KMS-11 (cell line): ENCODE measurements at regions not wholly inside any gene's neighbourhood (a gene's known extent, or its start where the extent isn't known, plus 50 kb on each side); places are given as distances from the start of the nearest gene placed in this dataset.
"Not testable (repeated sequence)": the region's sequence is repeated elsewhere in the genome, so short reads cannot be mapped to it uniquely, and the experiment has no call there.

Experiments
- H2AFZ ChIP-seq: fragments of 200-600 bp; sonication (generic); 2 replicates; pipeline ENCODE4 v1.6.1; 2016; ENCODE audit warnings: antibody characterized with exemption, mixed run types, low read depth
- H3K27ac ChIP-seq: fragments of 200-600 bp; sonication (generic); 2 replicates; pipeline ENCODE4 v1.6.1; 2016; ENCODE audit warnings: mild to moderate bottlenecking, mixed run types
- H3K27me3 ChIP-seq: fragments of 200-600 bp; sonication (generic); 2 replicates; pipeline ENCODE4 v1.6.1; 2017; ENCODE audit warnings: mild to moderate bottlenecking, low read depth, mixed run types, moderate library complexity; ENCODE audit not compliant: insufficient read depth
- H3K36me3 ChIP-seq: fragments of 200-600 bp; sonication (generic); 2 replicates; pipeline ENCODE4 v1.6.1; 2017; ENCODE audit warnings: mild to moderate bottlenecking, mixed run types; ENCODE audit not compliant: insufficient read depth
- H3K4me1 ChIP-seq: fragments of 200-600 bp; sonication (generic); 2 replicates; pipeline ENCODE4 v1.6.1; 2016; ENCODE audit warnings: mild to moderate bottlenecking, low read depth, mixed run types; ENCODE audit not compliant: poor library complexity, severe bottlenecking
- H3K4me2 ChIP-seq: fragments of 200-600 bp; sonication (generic); 2 replicates; pipeline ENCODE4 v1.7.0; 2016; ENCODE audit warnings: mild to moderate bottlenecking, mixed run types
- H3K4me3 ChIP-seq: fragments of 200-600 bp; sonication (generic); IDR thresholded peaks from 2 replicates; pipeline ENCODE4 v1.6.1; 2017; ENCODE audit warnings: low read depth, low read length, mixed read lengths; ENCODE audit not compliant: insufficient read depth
- H3K79me2 ChIP-seq: fragments of 200-600 bp; sonication (generic); 2 replicates; pipeline ENCODE4 v1.6.1; 2016; ENCODE audit warnings: low read depth, mixed run types; ENCODE audit not compliant: insufficient read depth
- H3K9ac ChIP-seq: fragments of 200-600 bp; sonication (generic); 2 replicates; pipeline ENCODE4 v1.6.1; 2016; ENCODE audit warnings: mild to moderate bottlenecking, mixed run types
- H4K20me1 ChIP-seq: fragments of 200-600 bp; sonication (generic); 2 replicates; pipeline ENCODE4 v1.6.1; 2016; ENCODE audit warnings: mild to moderate bottlenecking, mixed run types; ENCODE audit not compliant: insufficient read depth
- CTCF ChIP-seq: fragments of 200-600 bp; sonication (generic); conservative IDR thresholded peaks from 2 replicates; pipeline ENCODE4 v1.6.1; 2017; ENCODE audit warnings: low read depth, mild to moderate bottlenecking, antibody characterized with exemption, low read length, moderate library complexity, mixed read lengths

GRCh38 chr13:22960827-22961226, 220.0 kb upstream of the SGCG start:
- no peak for TF ChIP-seq CTCF
- H3K27me3 ChIP-seq: no peaks in the 10 kb centered on the region
- no peak overlapping the region for H3K4me3 ChIP-seq
- no peak overlapping the region for H3K27ac ChIP-seq
- H3K4me1 ChIP-seq: no peaks in the 10 kb centered on the region
- H3K9ac ChIP-seq: no peak overlapping the region
- no peaks in the 10 kb centered on the region for H3K79me2 ChIP-seq
- no peak overlapping the region for H3K4me2 ChIP-seq
- H2AFZ ChIP-seq: no peak overlapping the region
- no peaks in the 10 kb centered on the region for H3K36me3 ChIP-seq
- no peaks in the 10 kb centered on the region for H4K20me1 ChIP-seq

GRCh38 chr13:22961342-22961741, 219.4 kb upstream of the SGCG start:
- not testable (repeated sequence) for H2AFZ ChIP-seq, H3K79me2 ChIP-seq, H3K27me3 ChIP-seq, H4K20me1 ChIP-seq, H3K4me1 ChIP-seq, H3K27ac ChIP-seq, H3K9ac ChIP-seq, H3K4me3 ChIP-seq, H3K36me3 ChIP-seq, H3K4me2 ChIP-seq

DNA sequence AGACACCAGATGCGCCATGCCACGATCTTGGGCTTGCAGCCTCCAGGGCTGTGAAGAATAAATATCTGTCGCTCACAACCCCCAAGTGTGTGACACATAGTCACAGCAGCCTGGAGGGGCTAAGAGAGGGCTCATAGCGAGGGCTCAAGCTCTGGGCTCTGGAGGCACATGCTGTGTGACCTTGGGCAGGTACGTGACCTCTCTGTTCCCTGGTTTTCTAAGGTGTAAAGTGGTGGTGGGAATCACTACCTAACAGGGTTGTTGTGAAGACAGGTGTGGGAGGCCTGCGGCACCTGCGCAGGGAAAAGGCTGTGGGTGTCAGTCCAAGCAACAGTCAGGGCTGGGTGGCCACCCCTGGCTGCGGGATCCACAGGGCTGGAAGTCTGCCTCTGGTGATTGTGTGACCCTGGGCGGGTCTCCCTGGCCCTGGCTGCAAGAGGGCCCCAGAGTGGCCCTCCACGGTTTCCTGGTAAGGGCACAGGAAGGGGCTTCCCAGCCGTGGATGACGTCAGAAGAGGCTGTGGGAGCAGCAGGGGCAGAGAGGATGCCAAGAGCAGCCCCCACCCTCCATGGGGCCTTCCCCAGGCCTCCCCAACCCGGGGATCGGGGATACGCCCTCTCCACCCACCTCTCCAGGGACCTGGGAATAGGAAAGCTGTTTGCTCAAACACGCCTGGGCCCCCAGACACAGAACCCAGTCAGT, 218.8 kb upstream of the SGCG start:
- Histone ChIP-seq H3K79me2 (no peaks in the 10 kb centered on the region), H3K27me3 (no peaks in the 10 kb centered on the region), H3K9ac (no peak overlapping the region), H3K4me3 (no peak overlapping the region), H3K4me1 (no peaks in the 10 kb centered on the region), H4K20me1 (no peaks in the 10 kb centered on the region), H3K27ac (no peak overlapping the region), H3K4me2 (no peak overlapping the region), H3K36me3 (no peaks in the 10 kb centered on the region), H2AFZ (no peak overlapping the region)
- TF ChIP-seq CTCF: no peak

- not testable (repeated sequence) for H3K27me3 ChIP-seq, H3K36me3 ChIP-seq, H3K4me2 ChIP-seq, H3K79me2 ChIP-seq, H3K9ac ChIP-seq, H3K27ac ChIP-seq, H3K4me1 ChIP-seq, H4K20me1 ChIP-seq, H2AFZ ChIP-seq, H3K4me3 ChIP-seq
These were observed 217.3 kb upstream of the SGCG start for GRCh38 chr13:22963384-22964053.

- H3K4me3 ChIP-seq: no peak overlapping the region
- no peaks in the 10 kb centered on the region for H3K4me1 ChIP-seq
- H3K4me2 ChIP-seq: no peak overlapping the region
- no peaks in the 10 kb centered on the region for H3K36me3 ChIP-seq
- TF ChIP-seq CTCF: no peak
- no peak overlapping the region for H3K27ac ChIP-seq
- no peak overlapping the region for H3K9ac ChIP-seq
- H4K20me1 ChIP-seq: no peaks in the 10 kb centered on the region
- no peaks in the 10 kb centered on the region for H3K79me2 ChIP-seq
- no peak overlapping the region for H2AFZ ChIP-seq
- no peaks in the 10 kb centered on the region for H3K27me3 ChIP-seq
These were observed 216.4 kb upstream of the SGCG start for GRCh38 chr13:22964245-22964966.

DNA sequence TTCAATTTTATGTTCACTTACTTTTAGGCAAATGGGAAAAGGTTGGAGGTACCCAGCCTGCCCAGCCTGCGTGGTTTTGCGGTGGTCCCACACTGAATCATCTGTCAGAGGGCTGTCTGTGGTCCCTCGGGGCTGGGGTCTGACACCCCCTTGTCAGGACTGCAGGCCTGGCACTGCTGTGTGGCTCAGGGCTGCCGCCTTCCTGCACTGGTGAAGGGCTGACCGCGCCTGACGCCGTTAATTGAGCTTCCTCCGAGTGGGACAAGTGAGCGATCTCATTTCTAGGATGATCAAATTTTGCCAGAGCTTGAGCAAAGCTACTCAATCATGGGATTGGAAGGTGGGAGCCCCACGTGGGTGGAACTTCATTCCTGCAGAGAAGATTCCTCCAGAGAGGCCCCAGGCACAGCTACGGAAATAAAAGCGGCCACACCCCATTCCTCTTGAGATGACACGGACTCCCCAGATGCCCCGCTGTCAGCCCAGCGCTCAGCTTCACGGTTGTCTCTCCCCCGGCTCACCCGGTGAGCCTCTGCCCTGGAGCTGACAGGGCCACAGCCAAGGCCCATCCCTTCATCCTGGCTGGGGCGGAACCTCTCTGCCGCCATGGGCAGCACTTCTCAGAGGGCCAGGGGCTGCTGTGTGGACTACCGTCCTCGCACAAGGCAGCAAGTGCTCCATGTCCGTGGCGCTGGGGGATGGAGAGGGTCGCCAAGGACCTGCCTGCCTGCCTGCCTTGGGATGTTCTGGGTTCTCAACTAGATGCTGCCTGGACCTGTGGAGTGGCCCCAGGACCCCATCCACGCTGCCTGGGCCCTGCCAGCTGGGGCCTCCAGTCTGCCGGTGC, 215.5 kb upstream of the SGCG start:
- not testable (repeated sequence) for H3K4me2 ChIP-seq, H2AFZ ChIP-seq, H3K4me3 ChIP-seq, H3K36me3 ChIP-seq, H3K27ac ChIP-seq, H4K20me1 ChIP-seq, H3K79me2 ChIP-seq, H3K4me1 ChIP-seq, H3K27me3 ChIP-seq, H3K9ac ChIP-seq

DNA sequence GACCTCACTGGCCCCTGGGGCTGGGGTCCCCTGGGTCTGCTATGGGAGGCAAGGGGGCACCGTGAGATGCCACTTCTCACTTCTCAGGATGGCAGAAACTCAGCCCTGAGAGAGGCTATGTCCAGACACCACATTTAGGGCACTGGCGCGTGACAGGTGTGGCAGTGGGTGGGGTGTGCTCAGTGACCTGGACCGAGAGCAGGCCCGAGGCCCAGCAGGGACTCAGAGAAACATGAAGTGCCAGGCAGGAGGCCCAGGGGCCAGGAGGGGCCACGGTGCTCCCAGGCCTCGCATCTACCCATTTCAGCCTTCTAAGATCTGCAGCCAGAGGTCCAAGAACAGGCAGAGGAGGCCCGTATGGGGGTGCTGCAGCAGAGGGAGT, 214.9 kb upstream of the SGCG start:
- not testable (repeated sequence) for H3K36me3 ChIP-seq, H3K27ac ChIP-seq, H2AFZ ChIP-seq, H3K4me3 ChIP-seq, H3K27me3 ChIP-seq, H3K4me1 ChIP-seq, H3K79me2 ChIP-seq, H3K4me2 ChIP-seq, H3K9ac ChIP-seq, H4K20me1 ChIP-seq
